DMS 273 (cell line): ENCODE measurements at regions not wholly inside any gene's neighbourhood (a gene's known extent, or its start where the extent isn't known, plus 50 kb on each side); places are given as distances from the start of the nearest gene placed in this dataset.

Experiments
- DNase-seq: peaks from one replicate; lab custom pipeline; 2025; ENCODE audit not compliant: unreplicated experiment; lab: John Stamatoyannopoulos, UW

- DNase-seq, result no peak
Observed at GRCh38 chr1:239779962-239780361, 311.7 kb upstream of the FMN2 start.

- DNase-seq, result peak; percentile 0
Observed at GRCh38 chr1:239784896-239785295, 306.8 kb upstream of the FMN2 start.

GRCh38 chr1:239785576-239785975 is 306.1 kb upstream of the FMN2 start:
- no peak for DNase-seq

GRCh38 chr1:239786464-239786863 is 305.2 kb upstream of the FMN2 start:
- DNase-seq, result no peak

- DNase-seq, result no peak
Observed at GRCh38 chr1:239792157-239792556, 299.5 kb upstream of the FMN2 start.

GRCh38 chr1:239795304-239795703 is 296.4 kb upstream of the FMN2 start:
- DNase-seq, result no peak

GRCh38 chr1:239799617-239800016 is 292.1 kb upstream of the FMN2 start:
- DNase-seq, result no peak

GRCh38 chr1:239800861-239801260 is 290.8 kb upstream of the FMN2 start:
- no peak for DNase-seq

- DNase-seq, result no peak
Observed at GRCh38 chr1:239802275-239802674, 289.4 kb upstream of the FMN2 start.

GRCh38 chr1:239803781-239804180 is 287.9 kb upstream of the FMN2 start:
- no peak for DNase-seq

GRCh38 chr1:239804266-239804665 is 287.4 kb upstream of the FMN2 start:
- DNase-seq, result no peak

- DNase-seq, result no peak
Observed at GRCh38 chr1:239805042-239805441, 286.6 kb upstream of the FMN2 start.

GRCh38 chr1:239805851-239806772 is 285.6 kb upstream of the FMN2 start:
- DNase-seq, result no peak

GRCh38 chr1:239806897-239807296 is 284.8 kb upstream of the FMN2 start:
- DNase-seq, result no peak

GRCh38 chr1:239807361-239807760 is 284.3 kb upstream of the FMN2 start:
- no peak for DNase-seq

- no peak for DNase-seq
Observed at GRCh38 chr1:239810061-239810481, 281.6 kb upstream of the FMN2 start.

GRCh38 chr1:239811211-239811885 is 280.3 kb upstream of the FMN2 start:
- DNase-seq, result no peak

- DNase-seq, result no peak
Observed at GRCh38 chr1:239812580-239812979, 279.1 kb upstream of the FMN2 start.

- no peak for DNase-seq
Observed at GRCh38 chr1:239814306-239814881, 277.3 kb upstream of the FMN2 start.

GRCh38 chr1:239815074-239815473 is 276.6 kb upstream of the FMN2 start:
- no peak for DNase-seq

- no peak for DNase-seq
Observed at GRCh38 chr1:239816081-239816782, 275.5 kb upstream of the FMN2 start.
